SKM-1 treated with dmso at 0.1 percent for 144 hours (cell line): ENCODE measurements at regions not wholly inside any gene's neighbourhood (a gene's known extent, or its start where the extent isn't known, plus 50 kb on each side); places are given as distances from the start of the nearest gene placed in this dataset.
"Not testable (repeated sequence)": the region's sequence is repeated elsewhere in the genome, so short reads cannot be mapped to it uniquely, and the experiment has no call there.

ENCODE experiments used
- DNase-seq: peaks from one replicate; lab custom pipeline; 2025; ENCODE audit not compliant: unreplicated experiment; lab: John Stamatoyannopoulos, UW

GRCh38 chr4:24369507-24370029 lies 214.8 kb downstream of the DHX15 start:
- DNase-seq, result no peak

- DNase-seq, result no peak
Measured at GRCh38 chr4:24368801-24369200, 215.6 kb downstream of the DHX15 start.

- DNase-seq, result no peak
Measured at GRCh38 chr4:24364852-24365251, 219.5 kb downstream of the DHX15 start.

- no peak for DNase-seq
Measured at GRCh38 chr4:24364249-24364648, 220.1 kb downstream of the DHX15 start.

GRCh38 chr4:24363751-24364150 lies 220.6 kb downstream of the DHX15 start:
- DNase-seq, result no peak

GRCh38 chr4:24352112-24352511 lies 232.2 kb downstream of the DHX15 start:
- DNase-seq, result no peak

- not testable (repeated sequence) for DNase-seq
Measured at GRCh38 chr4:24349168-24349996, 235.0 kb downstream of the DHX15 start.

GRCh38 chr4:24339260-24339659 lies 245.1 kb downstream of the DHX15 start:
- no peak for DNase-seq

GRCh38 chr4:24337451-24338190 lies 246.7 kb downstream of the DHX15 start:
- DNase-seq, result no peak

- no peak for DNase-seq
Measured at GRCh38 chr4:24335616-24336015, 248.7 kb downstream of the DHX15 start.

GRCh38 chr4:24334906-24335305 lies 249.4 kb downstream of the DHX15 start:
- no peak for DNase-seq

GRCh38 chr4:24330573-24330972 lies 253.8 kb downstream of the DHX15 start:
- no peak for DNase-seq

GRCh38 chr4:24330172-24330571 lies 254.2 kb downstream of the DHX15 start:
- no peak for DNase-seq

GRCh38 chr4:24328711-24329110 lies 255.6 kb downstream of the DHX15 start:
- no peak for DNase-seq

- no peak for DNase-seq
Measured at GRCh38 chr4:24328310-24328709, 256.0 kb downstream of the DHX15 start.

GRCh38 chr4:24322995-24323394 lies 261.4 kb downstream of the DHX15 start:
- no peak for DNase-seq

- no peak for DNase-seq
Measured at GRCh38 chr4:24322511-24322910, 261.8 kb downstream of the DHX15 start.

- no peak for DNase-seq
Measured at GRCh38 chr4:24321616-24322015, 262.7 kb downstream of the DHX15 start.

GRCh38 chr4:24321131-24321530 lies 263.2 kb downstream of the DHX15 start:
- DNase-seq, result no peak

- no peak for DNase-seq
Measured at GRCh38 chr4:24319387-24319786, 265.0 kb downstream of the DHX15 start.

GRCh38 chr4:24315056-24315455 lies 269.3 kb downstream of the DHX15 start:
- DNase-seq, result no peak

- DNase-seq, result no peak
Measured at GRCh38 chr4:24312261-24312913, 272.0 kb downstream of the DHX15 start.
